ENCODE measurements at regions not wholly inside any gene's neighbourhood (a gene's known extent, or its start where the extent isn't known, plus 50 kb on each side); places are given as distances from the start of the nearest gene placed in this dataset.
A peak's percentile ranks its signal among the peaks of the same experiment; 100 is the strongest.
"Not testable (repeated sequence)": the region's sequence is repeated elsewhere in the genome, so short reads cannot be mapped to it uniquely, and the experiment has no call there.

- not testable (repeated sequence) for DNase-seq (ENCODE audit: low spot score)
These were observed 192.0 kb upstream of the MEIS1 start for GRCh38 chr2:66242888-66243287.

GRCh38 chr2:66242099-66242789, 192.7 kb upstream of the MEIS1 start:
- DNase-seq (ENCODE audit: low spot score), result no peak

- no peak for DNase-seq (ENCODE audit: low spot score)
These were observed 194.6 kb upstream of the MEIS1 start for GRCh38 chr2:66240286-66240685.

- no peak for DNase-seq (ENCODE audit: low spot score)
These were observed 195.3 kb upstream of the MEIS1 start for GRCh38 chr2:66239655-66240054.

- DNase-seq (ENCODE audit: low spot score), result no peak
These were observed 197.0 kb upstream of the MEIS1 start for GRCh38 chr2:66237803-66238379.

GRCh38 chr2:66236816-66237802, 197.8 kb upstream of the MEIS1 start:
- no peak for DNase-seq (ENCODE audit: low spot score)

- DNase-seq (ENCODE audit: low spot score), result no peak
These were observed 198.7 kb upstream of the MEIS1 start for GRCh38 chr2:66236067-66236685.

- DNase-seq (ENCODE audit: low spot score), result no peak
These were observed 199.5 kb upstream of the MEIS1 start for GRCh38 chr2:66235428-66235827.

GRCh38 chr2:66233981-66234380, 200.9 kb upstream of the MEIS1 start:
- DNase-seq (ENCODE audit: low spot score), result no peak

GRCh38 chr2:66228128-66228547, 206.8 kb upstream of the MEIS1 start:
- DNase-seq (ENCODE audit: low spot score), result no peak

GRCh38 chr2:66217039-66217585, 217.8 kb upstream of the MEIS1 start:
- no peak for DNase-seq (ENCODE audit: low spot score)

GRCh38 chr2:66212749-66213148, 222.2 kb upstream of the MEIS1 start:
- no peak for DNase-seq (ENCODE audit: low spot score)

GRCh38 chr2:66202586-66202985, 232.3 kb upstream of the MEIS1 start:
- DNase-seq (ENCODE audit: low spot score), result no peak

- no peak for DNase-seq (ENCODE audit: low spot score)
These were observed 233.7 kb upstream of the MEIS1 start for GRCh38 chr2:66201242-66201641.

- DNase-seq (ENCODE audit: low spot score), result no peak
These were observed 236.1 kb upstream of the MEIS1 start for GRCh38 chr2:66198873-66199272.

GRCh38 chr2:66192888-66193287, 242.0 kb upstream of the MEIS1 start:
- no peak for DNase-seq (ENCODE audit: low spot score)

GRCh38 chr2:66191311-66191710, 243.6 kb upstream of the MEIS1 start:
- DNase-seq (ENCODE audit: low spot score), result no peak

- DNase-seq (ENCODE audit: low spot score), result peak; percentile 6
These were observed 245.4 kb upstream of the MEIS1 start for GRCh38 chr2:66189553-66189952.

GRCh38 chr2:66186537-66186936, 248.4 kb upstream of the MEIS1 start:
- DNase-seq (ENCODE audit: low spot score), result no peak

GRCh38 chr2:66185497-66186054, 249.3 kb upstream of the MEIS1 start:
- no peak for DNase-seq (ENCODE audit: low spot score)

- not testable (repeated sequence) for DNase-seq (ENCODE audit: low spot score)
These were observed 257.7 kb upstream of the MEIS1 start for GRCh38 chr2:66177128-66177796.

Measured in GM03348 (cell line).